IPS-15b (cell line): ENCODE measurements at regions not wholly inside any gene's neighbourhood (a gene's known extent, or its start where the extent isn't known, plus 50 kb on each side); places are given as distances from the start of the nearest gene placed in this dataset.
"Not testable (repeated sequence)": the region's sequence is repeated elsewhere in the genome, so short reads cannot be mapped to it uniquely, and the experiment has no call there.

Experiments used
- H3K27me3 ChIP-seq: one replicate; pipeline ENCODE4 v1.6.1; 2013; ENCODE audit warnings: low read length; ENCODE audit not compliant: control insufficient read depth, insufficient read depth
- H3K36me3 ChIP-seq: one replicate; pipeline ENCODE4 v1.6.1; 2013; ENCODE audit warnings: low read length; ENCODE audit not compliant: control insufficient read depth, insufficient read depth
- H3K4me1 ChIP-seq: one replicate; pipeline ENCODE4 v1.6.1; 2013; ENCODE audit warnings: mild to moderate bottlenecking, low read length; ENCODE audit not compliant: control insufficient read depth, insufficient read depth
- H3K4me3 ChIP-seq: one replicate; pipeline ENCODE4 v1.5.1; 2013; ENCODE audit warnings: low read depth, low read length
- H3K9ac ChIP-seq: one replicate; pipeline ENCODE4 v1.6.1; 2013; ENCODE audit warnings: low read depth, mild to moderate bottlenecking, low read length
- H3K9me3 ChIP-seq: one replicate; pipeline ENCODE4 v1.6.1; 2013; ENCODE audit warnings: mild to moderate bottlenecking, low read length; ENCODE audit not compliant: control insufficient read depth, insufficient read depth

DNA sequence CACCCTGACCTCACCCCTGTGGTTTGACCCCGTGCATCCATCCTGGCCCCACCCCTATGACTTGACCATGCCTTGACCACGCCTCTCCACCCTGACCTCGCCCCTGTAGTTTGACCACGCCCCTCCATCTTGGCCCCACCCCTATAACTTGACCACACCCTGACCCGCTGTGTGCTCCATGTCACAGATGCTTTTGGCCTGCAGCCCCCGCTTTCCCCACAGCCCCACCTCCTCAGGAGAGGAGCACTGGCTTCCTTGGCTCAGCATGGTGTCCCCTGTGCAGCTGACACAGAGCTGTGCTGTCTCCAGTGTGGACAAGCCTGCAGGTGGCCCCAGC, 269.9 kb upstream of the SFSWAP start:
- H3K4me3 ChIP-seq = no peak overlapping the region
- H3K9ac ChIP-seq = no peak overlapping the region
- H3K4me1 ChIP-seq = peaks cover 6% of the 10 kb centered on the region
- H3K36me3 ChIP-seq = no peaks in the 10 kb centered on the region
- no peaks in the 10 kb centered on the region for H3K27me3 ChIP-seq
- H3K9me3 ChIP-seq = no peaks in the 10 kb centered on the region

DNA sequence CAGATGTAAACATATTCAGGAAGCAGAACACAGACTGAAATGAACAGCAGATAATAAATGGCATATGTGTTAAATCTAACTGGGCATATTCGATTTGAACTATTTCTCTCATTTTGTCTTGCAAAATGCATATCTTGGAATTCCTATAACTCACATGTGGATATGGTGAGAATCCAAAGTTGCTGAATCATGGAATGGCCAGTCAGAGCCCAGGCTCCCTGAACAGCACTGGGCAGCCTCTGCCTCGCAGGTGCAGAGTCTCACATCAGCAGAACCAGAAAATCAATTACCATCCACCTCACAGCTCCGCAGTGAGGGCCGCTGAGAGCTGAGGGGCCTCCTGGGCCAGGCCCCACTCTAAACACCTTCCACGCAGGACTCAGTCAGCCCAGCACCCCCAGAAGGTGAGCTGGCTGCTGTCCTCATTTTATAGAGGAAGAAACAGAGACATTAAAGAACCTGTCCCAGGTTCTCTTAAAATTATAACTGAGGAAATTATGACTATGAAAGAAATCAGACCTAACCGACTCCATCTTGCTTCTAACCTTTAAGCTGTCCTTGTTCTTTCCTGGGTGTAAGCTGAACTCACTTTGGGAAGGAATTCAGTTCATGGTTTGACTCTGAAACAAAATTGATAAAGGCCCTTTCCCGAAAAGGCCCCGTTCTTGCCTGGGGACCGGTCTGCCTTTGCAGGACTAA, 269.1 kb upstream of the SFSWAP start:
- H3K9ac ChIP-seq = no peak overlapping the region
- H3K27me3 ChIP-seq = no peaks in the 10 kb centered on the region
- peaks cover 3% of the 10 kb centered on the region for H3K4me1 ChIP-seq
- H3K4me3 ChIP-seq = no peak overlapping the region
- H3K36me3 ChIP-seq = no peaks in the 10 kb centered on the region
- no peaks in the 10 kb centered on the region for H3K9me3 ChIP-seq

DNA sequence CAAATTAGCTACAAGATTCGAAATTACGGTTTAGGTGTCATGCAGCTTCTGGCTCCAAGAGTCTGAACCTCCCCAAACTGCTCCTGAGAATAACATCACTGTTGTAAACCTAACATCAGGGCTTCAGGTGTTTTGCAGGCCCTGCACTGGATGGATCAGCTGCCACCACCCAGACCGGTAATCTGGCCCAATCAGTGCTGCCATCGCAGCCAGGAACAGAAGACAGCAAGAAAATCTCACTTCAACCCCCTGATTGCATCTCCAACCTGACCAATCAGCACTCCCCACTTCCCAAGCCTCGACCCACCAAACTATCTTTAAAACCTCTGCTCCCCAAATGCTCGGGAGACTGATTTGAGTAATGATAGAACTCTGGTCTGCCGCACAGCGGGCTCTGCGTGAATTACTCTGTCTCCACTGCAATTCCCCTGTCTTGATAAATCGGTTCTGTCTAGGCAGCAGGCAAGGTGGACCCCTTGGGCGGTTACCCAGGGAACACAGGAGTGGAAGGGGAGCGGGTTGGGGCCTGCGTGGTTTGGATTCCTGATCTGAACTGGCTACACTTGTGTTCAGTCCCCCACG, 268.5 kb upstream of the SFSWAP start:
- H3K4me1 ChIP-seq = no peaks in the 10 kb centered on the region
- no peak overlapping the region for H3K4me3 ChIP-seq
- no peaks in the 10 kb centered on the region for H3K9me3 ChIP-seq
- no peaks in the 10 kb centered on the region for H3K27me3 ChIP-seq
- no peak overlapping the region for H3K9ac ChIP-seq
- no peaks in the 10 kb centered on the region for H3K36me3 ChIP-seq

DNA sequence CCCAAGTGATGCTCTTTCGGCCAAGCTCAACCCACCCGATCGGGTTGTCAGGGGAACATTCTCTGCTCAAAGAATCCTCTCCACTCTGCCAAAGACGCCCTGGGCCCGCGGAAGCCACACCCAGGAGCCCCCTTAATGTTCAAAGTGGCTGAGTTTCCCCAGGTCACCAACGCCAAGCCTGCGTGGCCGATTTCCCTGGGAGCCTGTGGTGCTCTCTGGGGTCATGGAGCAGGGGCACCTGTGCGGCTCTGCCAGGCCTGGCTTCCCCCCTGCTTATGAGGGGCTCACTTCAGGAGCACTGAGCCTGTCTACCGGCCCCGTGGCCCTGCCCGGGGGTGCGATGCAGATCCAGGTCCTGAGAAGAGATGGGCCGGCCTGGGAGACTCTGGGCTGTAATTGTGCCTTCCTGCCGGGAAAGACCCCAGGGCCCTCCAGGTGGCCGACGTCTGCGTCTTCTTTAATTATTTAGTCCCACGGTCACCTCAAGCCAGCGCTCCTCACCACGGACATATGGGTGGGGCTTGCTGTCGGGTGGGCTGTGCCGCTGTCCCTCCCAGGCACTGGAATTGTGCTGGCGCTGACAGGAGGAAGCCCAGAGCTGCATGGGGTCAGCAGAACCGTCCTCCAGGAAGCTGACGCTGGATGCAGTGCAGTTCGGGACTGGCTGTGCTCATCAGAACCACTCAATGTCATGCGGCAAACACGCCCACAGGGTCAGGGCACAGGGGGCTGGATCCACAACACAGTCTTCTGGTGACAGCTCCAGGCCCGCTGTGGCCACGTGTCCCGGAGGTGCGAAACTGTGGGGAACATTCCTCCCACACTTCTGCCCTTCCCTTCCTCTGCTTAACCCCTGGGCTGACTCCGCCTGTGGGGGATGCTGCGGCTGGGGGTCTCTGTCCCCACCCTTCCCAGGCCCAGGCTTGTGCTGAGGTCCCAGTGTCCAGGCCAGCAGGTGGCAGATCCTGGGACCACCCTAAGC, 267.6 kb upstream of the SFSWAP start:
- Histone ChIP-seq H3K4me1 (no peaks in the 10 kb centered on the region), H3K27me3 (no peaks in the 10 kb centered on the region), H3K36me3 (no peaks in the 10 kb centered on the region)

DNA sequence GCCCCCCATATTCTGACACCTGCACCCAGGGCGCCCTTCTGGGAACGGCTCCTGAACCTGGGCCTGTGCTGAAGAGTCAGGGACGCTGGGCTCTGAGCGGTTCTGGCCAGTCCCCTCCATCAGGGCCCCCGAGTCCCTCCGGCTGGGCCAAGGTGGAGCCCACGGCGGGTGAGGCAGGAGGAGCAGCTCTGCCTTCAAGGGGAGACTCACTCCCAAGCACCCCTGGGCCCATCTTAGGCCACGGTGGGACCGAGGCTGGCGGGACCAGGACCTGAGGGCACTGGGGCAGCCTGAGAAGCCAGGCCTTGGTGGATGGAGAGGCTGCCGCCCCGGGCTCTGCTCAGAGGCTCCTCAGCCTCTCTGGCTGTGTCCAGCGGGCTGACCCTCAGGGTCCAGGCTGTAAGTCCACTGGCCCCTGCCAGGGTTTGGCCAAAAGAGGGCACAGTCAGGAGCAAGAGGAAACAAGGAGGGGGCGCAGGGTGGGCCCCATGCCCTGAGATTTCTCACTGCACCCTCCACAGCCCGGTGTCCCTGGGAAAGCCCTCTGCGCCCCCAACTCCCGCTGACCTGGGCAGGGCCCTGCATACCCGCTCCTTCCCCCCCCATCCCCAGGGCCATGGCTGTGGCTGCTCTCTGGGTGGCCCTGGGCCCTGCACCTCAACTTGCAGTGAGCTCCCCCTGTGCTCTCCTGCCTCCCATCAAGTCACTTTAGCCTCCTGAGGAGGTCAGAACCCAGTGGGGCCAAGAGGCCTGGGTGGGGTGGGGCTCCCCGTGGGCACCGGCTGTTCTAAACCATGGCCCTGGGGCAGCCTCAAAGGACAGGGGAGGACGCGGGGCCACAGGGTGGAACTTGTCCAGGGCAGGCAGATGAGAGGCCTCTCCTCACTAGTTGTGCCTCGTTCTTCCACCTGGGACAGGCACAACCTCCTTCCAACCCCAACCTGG, 266.4 kb upstream of the SFSWAP start:
- H3K4me3 ChIP-seq = no peak overlapping the region
- H3K27me3 ChIP-seq = no peaks in the 10 kb centered on the region
- H3K9me3 ChIP-seq = no peaks in the 10 kb centered on the region
- no peaks in the 10 kb centered on the region for H3K4me1 ChIP-seq
- H3K36me3 ChIP-seq = no peaks in the 10 kb centered on the region
- H3K9ac ChIP-seq = no peak overlapping the region

More for the DNA sequence above, 267.6 kb upstream of the SFSWAP start:
- Histone ChIP-seq H3K9me3 (no peaks in the 10 kb centered on the region), H3K4me3 (no peak overlapping the region), H3K9ac (no peak overlapping the region)

DNA sequence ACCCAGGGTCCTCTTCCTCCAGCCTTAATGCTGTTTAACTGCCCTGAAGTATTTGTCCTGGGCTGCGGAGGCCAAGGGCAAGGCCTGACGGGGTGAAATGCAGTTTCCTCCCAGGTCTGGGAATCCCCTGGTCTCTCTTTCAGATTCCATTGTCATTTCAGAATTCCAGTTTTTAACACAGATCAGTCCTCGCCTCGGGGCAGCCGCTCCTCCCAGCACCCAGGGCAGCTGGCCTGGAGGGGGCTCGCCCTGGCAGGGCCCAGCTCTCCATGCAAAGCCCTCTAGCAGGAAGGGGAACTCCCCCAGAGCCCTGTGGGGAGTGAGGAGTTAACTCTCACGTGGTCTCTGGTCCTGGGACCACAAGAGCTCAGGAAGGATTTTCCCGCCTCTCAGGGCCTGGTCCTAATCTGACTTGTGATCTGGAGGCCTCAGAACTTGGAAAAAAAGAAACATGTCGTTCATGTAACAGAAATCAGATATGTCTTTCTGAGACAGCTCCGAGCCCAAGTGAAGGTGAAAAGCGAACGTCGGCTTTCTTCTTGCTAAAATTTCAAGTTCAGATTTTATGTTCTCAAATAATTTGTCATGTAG, 265.6 kb upstream of the SFSWAP start:
- Histone ChIP-seq H3K27me3 (no peaks in the 10 kb centered on the region), H3K4me3 (no peak overlapping the region), H3K4me1 (no peaks in the 10 kb centered on the region), H3K9ac (no peak overlapping the region), H3K9me3 (no peaks in the 10 kb centered on the region), H3K36me3 (no peaks in the 10 kb centered on the region)

DNA sequence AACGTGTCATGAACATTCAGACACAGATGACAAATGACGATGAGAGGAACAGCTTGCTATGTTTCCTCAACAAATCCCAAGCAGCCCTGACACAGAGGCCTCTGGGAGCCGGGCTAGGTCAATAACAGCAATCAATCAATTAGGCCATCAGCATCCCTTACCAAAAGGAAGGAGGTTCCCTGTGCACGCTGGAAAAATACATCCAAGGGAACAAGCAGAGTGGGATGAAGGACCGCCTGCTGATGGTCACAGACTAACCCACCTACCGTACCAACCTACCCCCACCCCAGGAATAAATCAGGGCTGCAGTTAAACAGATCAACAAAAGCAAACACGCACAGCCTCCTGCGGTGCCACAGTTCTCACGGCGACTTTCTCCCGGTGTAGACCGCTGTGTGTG, 265.1 kb upstream of the SFSWAP start:
- Histone ChIP-seq H3K9ac (no peak overlapping the region), H3K4me1 (no peaks in the 10 kb centered on the region), H3K9me3 (no peaks in the 10 kb centered on the region), H3K36me3 (no peaks in the 10 kb centered on the region), H3K4me3 (no peak overlapping the region), H3K27me3 (no peaks in the 10 kb centered on the region)

DNA sequence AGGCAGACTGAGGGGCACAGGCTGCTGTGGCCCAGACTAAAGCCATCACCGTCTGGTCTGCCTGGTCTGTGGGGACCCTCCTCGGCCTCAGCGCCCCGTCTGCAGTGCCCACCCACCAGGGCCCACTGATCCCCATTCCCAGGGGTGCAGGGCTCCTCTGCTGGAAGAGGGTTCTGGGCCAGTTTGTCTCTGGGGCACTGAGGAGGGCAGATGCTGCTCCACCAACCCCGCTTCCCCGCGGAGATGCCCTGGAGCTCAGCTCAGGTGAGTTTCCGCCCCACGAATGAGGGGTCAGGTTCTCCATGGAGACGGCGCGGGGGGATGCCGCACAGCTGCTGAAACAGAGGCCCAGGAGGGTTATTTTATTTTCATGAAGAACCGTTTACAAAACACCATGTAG, 263.3 kb upstream of the SFSWAP start:
- not testable (repeated sequence) for H3K36me3 ChIP-seq, H3K4me3 ChIP-seq, H3K9ac ChIP-seq, H3K9me3 ChIP-seq, H3K4me1 ChIP-seq, H3K27me3 ChIP-seq

DNA sequence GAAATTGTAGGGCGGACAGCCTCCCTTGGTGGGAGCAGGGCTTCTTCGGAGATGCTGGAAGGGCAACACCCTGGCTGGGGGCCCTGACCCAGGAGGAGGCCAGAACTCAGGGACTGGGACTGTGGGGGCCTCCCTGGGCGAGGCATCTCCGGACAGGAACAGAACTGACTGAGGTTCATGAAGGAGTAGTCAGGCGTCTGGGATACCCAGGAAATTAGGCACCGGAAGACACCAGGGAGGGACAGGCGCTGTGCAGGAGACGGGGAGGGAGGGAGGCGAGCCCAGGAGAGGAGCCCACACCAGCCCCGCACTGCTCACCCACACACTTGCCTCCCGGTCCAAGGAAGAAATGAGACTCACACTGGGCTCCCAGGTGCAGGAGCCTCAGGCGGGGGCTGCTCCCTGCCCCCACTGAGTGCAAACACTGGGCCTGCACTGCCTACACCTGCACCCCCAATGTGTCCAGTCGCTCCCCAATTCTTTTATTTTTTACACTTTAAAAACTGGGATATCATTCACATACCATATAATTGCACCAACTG, 262.6 kb upstream of the SFSWAP start:
- no peaks in the 10 kb centered on the region for H3K4me1 ChIP-seq
- H3K9me3 ChIP-seq = no peaks in the 10 kb centered on the region
- no peaks in the 10 kb centered on the region for H3K36me3 ChIP-seq

DNA sequence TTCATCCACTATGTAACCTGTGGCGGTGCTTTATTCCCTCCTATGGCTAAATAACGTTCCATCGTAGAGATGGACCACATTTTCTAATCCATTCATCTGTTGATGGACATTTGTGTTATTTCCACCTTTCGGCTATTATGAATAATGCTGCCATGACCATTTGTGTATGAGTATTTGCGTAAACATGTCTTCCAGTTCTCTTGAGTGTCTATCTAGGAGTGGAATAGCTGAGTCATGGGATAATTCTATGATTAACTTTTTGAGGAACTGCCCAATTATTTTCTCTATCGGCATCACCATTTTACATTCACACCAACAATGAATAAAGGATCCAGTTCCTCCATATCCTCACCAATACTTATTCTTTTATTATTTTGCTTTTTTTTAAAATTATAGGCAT, 261.9 kb upstream of the SFSWAP start:
- Histone ChIP-seq H3K9ac (no peak overlapping the region), H3K4me1 (no peaks in the 10 kb centered on the region), H3K4me3 (no peak overlapping the region), H3K27me3 (no peaks in the 10 kb centered on the region), H3K36me3 (no peaks in the 10 kb centered on the region), H3K9me3 (no peaks in the 10 kb centered on the region)

More for the DNA sequence above, 262.6 kb upstream of the SFSWAP start:
- Histone ChIP-seq H3K4me3 (no peak overlapping the region), H3K27me3 (no peaks in the 10 kb centered on the region), H3K9ac (no peak overlapping the region)

DNA sequence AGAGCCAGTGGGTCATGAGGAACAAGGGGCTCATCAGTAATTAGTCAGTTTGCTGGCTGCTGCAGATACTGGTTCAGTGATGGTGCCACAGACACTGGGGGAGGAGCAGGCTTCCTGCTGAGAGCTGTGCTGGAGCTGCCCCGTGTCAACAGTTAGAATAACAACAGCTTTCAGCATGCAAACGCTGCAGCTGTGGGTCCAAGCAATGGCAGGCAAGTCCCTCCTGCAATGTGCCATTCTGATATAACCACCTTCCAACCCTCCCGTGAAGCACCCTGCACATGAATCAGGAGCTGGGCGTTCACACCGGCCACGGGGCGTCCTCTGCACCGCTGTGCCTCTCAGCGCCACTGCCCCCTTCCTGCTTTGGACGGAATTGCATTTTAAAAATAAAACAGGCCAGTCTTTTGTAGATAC, 258.4 kb upstream of the SFSWAP start:
- no peaks in the 10 kb centered on the region for H3K4me1 ChIP-seq
- H3K36me3 ChIP-seq = no peaks in the 10 kb centered on the region
- no peak overlapping the region for H3K9ac ChIP-seq
- no peaks in the 10 kb centered on the region for H3K9me3 ChIP-seq
- H3K27me3 ChIP-seq = no peaks in the 10 kb centered on the region
- no peak overlapping the region for H3K4me3 ChIP-seq
